H9 (cell line): ENCODE measurements at regions not wholly inside any gene's neighbourhood (a gene's known extent, or its start where the extent isn't known, plus 50 kb on each side); places are given as distances from the start of the nearest gene placed in this dataset.

ENCODE experiments used
- DNase-seq: peaks from one replicate; pipeline ENCODE4 v3.0.0-alpha.2; 2017
- H2AFZ ChIP-seq: one replicate; pipeline ENCODE4 v1.6.1; 2013; ENCODE audit warnings: mild to moderate bottlenecking, low read length, control low read depth, moderate library complexity
- H2AK5ac ChIP-seq: 2 replicates; pipeline ENCODE4 v1.6.1; 2013; ENCODE audit warnings: low read length, control low read depth, mixed read lengths; ENCODE audit not compliant: insufficient read length
- H2BK120ac ChIP-seq: one replicate; pipeline ENCODE4 v1.6.1; 2013; ENCODE audit warnings: low read depth, mild to moderate bottlenecking, low read length, control low read depth, inconsistent platforms; ENCODE audit not compliant: poor library complexity, severe bottlenecking
- H2BK12ac ChIP-seq: 2 replicates; pipeline ENCODE4 v1.6.1; 2013; ENCODE audit warnings: low read length, control low read depth, mixed read lengths, low read depth; ENCODE audit not compliant: insufficient read length
- H2BK15ac ChIP-seq: 2 replicates; pipeline ENCODE4 v1.6.1; 2013; ENCODE audit warnings: low read depth, low read length, control low read depth
- H2BK20ac ChIP-seq: one replicate; pipeline ENCODE4 v1.6.1; 2013; ENCODE audit warnings: low read depth, mild to moderate bottlenecking, low read length, control low read depth, inconsistent platforms; ENCODE audit not compliant: poor library complexity, severe bottlenecking
- H2BK5ac ChIP-seq: 2 replicates; pipeline ENCODE4 v1.6.1; 2013; ENCODE audit warnings: low read length, control low read depth, mixed read lengths; ENCODE audit not compliant: insufficient read length
- H3K14ac ChIP-seq: 2 replicates; pipeline ENCODE4 v1.6.1; 2013; ENCODE audit warnings: low read length, control low read depth; ENCODE audit not compliant: insufficient read depth
- H3K18ac ChIP-seq: 2 replicates; pipeline ENCODE4 v1.6.1; 2013; ENCODE audit warnings: low read depth, mild to moderate bottlenecking, mixed read lengths, low read length, control low read depth; ENCODE audit not compliant: insufficient read length
- H3K23ac ChIP-seq: 2 replicates; pipeline ENCODE4 v1.6.1; 2013; ENCODE audit warnings: low read length, control low read depth, mixed read lengths, low read depth; ENCODE audit not compliant: insufficient read length
- H3K23me2 ChIP-seq: 2 replicates; pipeline ENCODE4 v1.6.1; 2013; ENCODE audit warnings: low read depth, mild to moderate bottlenecking, mixed read lengths, low read length, control low read depth; ENCODE audit not compliant: insufficient read length, poor library complexity, severe bottlenecking
- H3K27ac ChIP-seq: 2 replicates; pipeline ENCODE4 v1.5.1; 2013; ENCODE audit warnings: low read length, control low read depth, mixed read lengths, low read depth; ENCODE audit not compliant: insufficient read length
- H3K27me3 ChIP-seq: 2 replicates; pipeline ENCODE4 v1.6.1; 2013; ENCODE audit warnings: low read length, control low read depth, inconsistent platforms; ENCODE audit not compliant: insufficient read depth
- H3K4ac ChIP-seq: 2 replicates; pipeline ENCODE4 v1.6.1; 2013; ENCODE audit warnings: low read depth, mild to moderate bottlenecking, control low read depth, inconsistent platforms, low read length, moderate library complexity
- H3K4me1 ChIP-seq: 2 replicates; pipeline ENCODE4 v1.6.1; 2013; ENCODE audit warnings: low read length, control low read depth, inconsistent platforms; ENCODE audit not compliant: insufficient read depth
- H3K4me2 ChIP-seq: 2 replicates; pipeline ENCODE4 v1.6.1; 2013; ENCODE audit warnings: low read length, control low read depth, mixed read lengths; ENCODE audit not compliant: insufficient read length, insufficient read depth
- H3K56ac ChIP-seq: 2 replicates; pipeline ENCODE4 v1.6.1; 2013; ENCODE audit warnings: low read depth, mild to moderate bottlenecking, mixed read lengths, low read length, control low read depth; ENCODE audit not compliant: insufficient read length
- H3K79me1 ChIP-seq: 2 replicates; pipeline ENCODE4 v1.6.1; 2013; ENCODE audit warnings: low read depth, mild to moderate bottlenecking, moderate library complexity, low read length, control low read depth, inconsistent platforms; ENCODE audit not compliant: insufficient read depth, poor library complexity, severe bottlenecking
- H3K79me2 ChIP-seq: 2 replicates; pipeline ENCODE4 v1.6.1; 2013; ENCODE audit warnings: low read length, control low read depth, inconsistent platforms; ENCODE audit not compliant: insufficient read depth
- H3K9ac ChIP-seq: 2 replicates; pipeline ENCODE4 v1.6.1; 2013; ENCODE audit warnings: low read length, control low read depth, mixed read lengths; ENCODE audit not compliant: insufficient read length; ENCODE audit errors: extremely low read depth
- H3K9me3 ChIP-seq: one replicate; pipeline ENCODE4 v1.6.1; 2013; ENCODE audit warnings: low read depth, low read length, inconsistent platforms; ENCODE audit not compliant: control insufficient read depth
- H3T11ph ChIP-seq: one replicate; pipeline ENCODE4 v1.6.1; 2013; ENCODE audit warnings: mild to moderate bottlenecking, low read length, control low read depth, inconsistent platforms
- H4K20me1 ChIP-seq: one replicate; pipeline ENCODE4 v1.6.1; 2013; ENCODE audit not compliant: control insufficient read depth, insufficient read length, insufficient read depth
- H4K5ac ChIP-seq: 2 replicates; pipeline ENCODE4 v1.6.1; 2013; ENCODE audit warnings: low read depth, mild to moderate bottlenecking, mixed read lengths, low read length, control low read depth; ENCODE audit not compliant: insufficient read length
- H4K8ac ChIP-seq: replicated peaks from 2 replicates; pipeline ENCODE4 v1.6.1; 2013; ENCODE audit warnings: low read length, control low read depth, mixed read lengths, low read depth; ENCODE audit not compliant: insufficient read length
- H4K91ac ChIP-seq: 2 replicates; pipeline ENCODE4 v1.6.1; 2013; ENCODE audit warnings: low read depth, mild to moderate bottlenecking, moderate library complexity, mixed read lengths, low read length, control low read depth; ENCODE audit not compliant: insufficient read length
- H3K27ac Mint-ChIP-seq, 3 experiments: 2 replicates in 2 of 3; 3 replicates in 1 of 3; pipeline ENCODE4 v1.8.0; 2020 to 2021; ENCODE audit warnings: mixed read lengths in 3 of 3, mild to moderate bottlenecking in 1 of 3, moderate library complexity in 1 of 3
- H3K27me3 Mint-ChIP-seq: 2 replicates; pipeline ENCODE4 v1.8.0; 2021; ENCODE audit warnings: low read depth, mild to moderate bottlenecking, moderate library complexity, mixed read lengths
- H3K36me3 Mint-ChIP-seq, 3 experiments: 2 replicates in 2 of 3; 3 replicates in 1 of 3; pipeline ENCODE4 v1.8.0; 2020 to 2021; ENCODE audit warnings: low read depth in 3 of 3, mixed read lengths in 3 of 3; ENCODE audit not compliant: insufficient read depth in 1 of 3
- H3K4me1 Mint-ChIP-seq, 2 experiments: 2 replicates each; pipeline ENCODE4 v1.8.0; 2020; ENCODE audit warnings: mixed read lengths in 2 of 2
- H3K4me3 Mint-ChIP-seq, 2 experiments: 2 replicates in 1 of 2; 3 replicates in 1 of 2; pipeline ENCODE4 v1.8.0; 2020 to 2021; ENCODE audit warnings: mild to moderate bottlenecking in 2 of 2, mixed read lengths in 2 of 2, moderate library complexity in 1 of 2
- H3K9me3 Mint-ChIP-seq, 2 experiments: 2 replicates in 1 of 2; 3 replicates in 1 of 2; pipeline ENCODE4 v1.8.0; 2020; ENCODE audit warnings: mild to moderate bottlenecking in 2 of 2, mixed read lengths in 2 of 2, moderate library complexity in 1 of 2
- CTCF ChIP-seq: fragments of 200-600 bp; sonication (generic); conservative IDR thresholded peaks from 3 replicates; pipeline ENCODE4 v1.8.0; 2021; ENCODE audit warnings: antibody characterized with exemption, mild to moderate bottlenecking
- WGBS: extraction: QIAGEN DNeasy Blood & Tissue Kit; methylation state at CpG from one replicate; pipeline ENCODE4 v1.1.7; 2013; ENCODE audit warnings: missing lambda C conversion rate, low lambda C conversion rate, mixed read lengths; ENCODE audit not compliant: insufficient read length; ENCODE audit errors: extremely low coverage; 5-methylcytosine and 5-hydroxymethylcytosine counted together

GRCh38 chr5:53331463-53331862, 149.0 kb upstream of the FST start:
- no peak for DNase-seq
- H3K36me3 Mint-ChIP-seq = no peaks in the 10 kb centered on the region
- Histone ChIP-seq H3K79me1 (no peaks in the 10 kb centered on the region), H3K18ac (no peak overlapping the region), H3K27ac (no peak overlapping the region), H2BK15ac (no peak overlapping the region), H3K9me3 (no peaks in the 10 kb centered on the region), H3K4me2 (no peak overlapping the region), H3K27me3 (no peaks in the 10 kb centered on the region), H2BK120ac (no peak overlapping the region), H2AK5ac (no peak overlapping the region), H3K79me2 (no peaks in the 10 kb centered on the region), H3K23me2 (no peaks in the 10 kb centered on the region), H2BK20ac (no peak overlapping the region), H3K56ac (no peak overlapping the region), H4K91ac (no peak overlapping the region), H2BK5ac (no peak overlapping the region), H4K5ac (no peak overlapping the region), H4K8ac (no peak overlapping the region), H3K23ac (no peak overlapping the region), H3T11ph (no peak overlapping the region), H2BK12ac (no peak overlapping the region), H4K20me1 (no peaks in the 10 kb centered on the region), H3K4ac (no peak overlapping the region), H2AFZ (no peak overlapping the region), H3K4me1 (no peaks in the 10 kb centered on the region), H3K14ac (no peak overlapping the region), H3K9ac (no peak overlapping the region)
- H3K27ac Mint-ChIP-seq = no peak overlapping the region
- H3K4me3 Mint-ChIP-seq = no peak overlapping the region
- no peaks in the 10 kb centered on the region for H3K4me1 Mint-ChIP-seq
- no peak for TF ChIP-seq CTCF
- no peaks in the 10 kb centered on the region for H3K27me3 Mint-ChIP-seq
- H3K9me3 Mint-ChIP-seq = no peaks in the 10 kb centered on the region; a peak in 1 of 5 replicates
- WGBS = no CpG with 5 or more reads among the region's 1 CpG
